WERI-Rb-1 (cell line): ENCODE measurements at regions not wholly inside any gene's neighbourhood (a gene's known extent, or its start where the extent isn't known, plus 50 kb on each side); places are given as distances from the start of the nearest gene placed in this dataset.

Experiments used
- DNase-seq: peaks from one replicate; pipeline ENCODE4 v3.0.0-alpha.2; 2020
- H3K27ac ChIP-seq: fragments of 250-450 bp; sonication (Bioruptor Pico); 2 replicates; pipeline ENCODE4 v1.5.1; 2020; ENCODE audit warnings: mild to moderate bottlenecking, moderate library complexity
- H3K27me3 ChIP-seq: fragments of 250-450 bp; sonication (Bioruptor Pico); 2 replicates; pipeline ENCODE4 v1.5.1; 2021; ENCODE audit warnings: mild to moderate bottlenecking, low read depth, moderate library complexity; ENCODE audit not compliant: insufficient read depth, severe bottlenecking
- H3K36me3 ChIP-seq: fragments of 250-450 bp; sonication (Bioruptor Pico); 2 replicates; pipeline ENCODE4 v1.5.1; 2020; ENCODE audit warnings: mild to moderate bottlenecking, moderate library complexity
- H3K4me3 ChIP-seq: 2 replicates; pipeline ENCODE4 v1.5.1; 2011; ENCODE audit warnings: low read depth, mild to moderate bottlenecking, control low read depth, low read length
- H3K9me3 ChIP-seq: fragments of 250-450 bp; sonication (Bioruptor Pico); 2 replicates; pipeline ENCODE4 v1.5.1; 2021; ENCODE audit warnings: mild to moderate bottlenecking, moderate library complexity; ENCODE audit not compliant: severe bottlenecking
- TF ChIP-seq, protein P1 (sequence below): IDR thresholded peaks from 2 replicates; pipeline ENCODE4 v1.5.1; 2011; ENCODE audit warnings: low read depth, mild to moderate bottlenecking, control low read depth, inconsistent platforms, low read length

DNA sequence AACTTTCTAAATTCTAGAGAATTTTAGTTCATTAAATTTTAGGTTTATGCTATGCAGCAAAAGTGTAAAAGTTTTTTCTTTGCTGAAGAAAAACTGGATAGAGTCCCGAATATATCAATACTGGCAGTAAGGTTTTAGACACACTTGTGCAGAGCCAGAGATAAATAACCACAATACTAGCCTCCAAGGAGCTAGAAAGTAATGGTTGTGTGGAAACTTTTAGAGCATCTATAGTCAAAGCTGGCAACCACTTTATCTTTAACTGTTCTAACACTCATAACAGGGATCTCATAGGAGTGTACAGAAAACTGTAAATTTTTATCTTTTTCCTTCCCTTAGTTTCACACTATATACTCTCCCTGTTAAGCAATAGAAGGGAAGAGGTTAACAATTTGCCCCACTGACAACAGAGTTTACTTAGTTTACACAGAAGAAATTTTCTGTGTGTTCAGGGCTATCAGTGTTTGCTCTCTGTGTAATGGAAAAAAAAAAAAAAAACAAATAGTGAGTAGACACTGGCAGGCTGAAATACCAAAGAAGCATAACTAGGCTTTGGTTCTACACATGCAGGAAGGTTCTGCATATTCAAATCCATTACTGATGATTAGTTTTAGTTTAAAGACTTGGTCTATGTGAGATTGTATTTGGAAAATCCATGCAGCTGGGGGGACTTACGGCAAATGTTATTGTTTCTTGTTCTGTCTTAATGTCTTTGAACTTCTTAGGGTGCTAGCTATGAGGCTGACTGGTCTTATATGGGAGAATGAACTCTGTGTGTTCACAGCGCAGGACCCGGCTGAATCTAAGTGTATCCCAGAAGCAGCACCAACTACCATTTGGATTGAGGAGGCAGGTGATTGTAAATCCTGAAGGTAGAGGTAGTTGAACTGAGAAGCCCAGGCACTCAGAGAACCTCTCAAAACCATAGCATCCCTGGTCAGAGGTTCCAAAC, 187.6 kb downstream of the PCSK1 start:
- no peak for DNase-seq
- Histone ChIP-seq H3K36me3 (no peaks in the 10 kb centered on the region), H3K27me3 (no peaks in the 10 kb centered on the region), H3K9me3 (no peaks in the 10 kb centered on the region), H3K27ac (no peak overlapping the region), H3K4me3 (no peak overlapping the region)
- TF ChIP-seq, protein P1, sequence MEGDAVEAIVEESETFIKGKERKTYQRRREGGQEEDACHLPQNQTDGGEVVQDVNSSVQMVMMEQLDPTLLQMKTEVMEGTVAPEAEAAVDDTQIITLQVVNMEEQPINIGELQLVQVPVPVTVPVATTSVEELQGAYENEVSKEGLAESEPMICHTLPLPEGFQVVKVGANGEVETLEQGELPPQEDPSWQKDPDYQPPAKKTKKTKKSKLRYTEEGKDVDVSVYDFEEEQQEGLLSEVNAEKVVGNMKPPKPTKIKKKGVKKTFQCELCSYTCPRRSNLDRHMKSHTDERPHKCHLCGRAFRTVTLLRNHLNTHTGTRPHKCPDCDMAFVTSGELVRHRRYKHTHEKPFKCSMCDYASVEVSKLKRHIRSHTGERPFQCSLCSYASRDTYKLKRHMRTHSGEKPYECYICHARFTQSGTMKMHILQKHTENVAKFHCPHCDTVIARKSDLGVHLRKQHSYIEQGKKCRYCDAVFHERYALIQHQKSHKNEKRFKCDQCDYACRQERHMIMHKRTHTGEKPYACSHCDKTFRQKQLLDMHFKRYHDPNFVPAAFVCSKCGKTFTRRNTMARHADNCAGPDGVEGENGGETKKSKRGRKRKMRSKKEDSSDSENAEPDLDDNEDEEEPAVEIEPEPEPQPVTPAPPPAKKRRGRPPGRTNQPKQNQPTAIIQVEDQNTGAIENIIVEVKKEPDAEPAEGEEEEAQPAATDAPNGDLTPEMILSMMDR, result no peak

DNA sequence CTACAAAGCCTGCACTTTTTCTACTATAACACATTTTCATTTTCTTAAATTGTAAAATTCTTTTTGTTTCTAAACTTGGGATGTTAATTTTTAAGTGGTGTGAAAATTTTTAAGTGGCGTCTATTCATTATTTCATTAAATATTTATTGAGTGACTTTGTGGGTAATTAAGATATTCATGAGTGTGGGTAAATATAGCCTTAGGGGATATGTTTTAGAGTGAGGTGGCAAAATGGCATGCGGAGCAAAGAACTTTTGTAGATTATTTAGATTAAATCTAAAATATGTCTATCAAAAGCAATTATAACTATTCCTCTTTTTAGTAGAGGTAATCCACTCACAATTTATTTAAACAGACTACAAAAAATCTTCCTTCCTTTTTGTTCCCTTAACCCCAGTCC, 188.4 kb downstream of the PCSK1 start:
- TF ChIP-seq, protein P1, result no peak
- DNase-seq, result no peak
- Histone ChIP-seq H3K36me3 (no peaks in the 10 kb centered on the region), H3K27me3 (no peaks in the 10 kb centered on the region), H3K4me3 (no peak overlapping the region), H3K27ac (no peak overlapping the region), H3K9me3 (no peaks in the 10 kb centered on the region)

DNA sequence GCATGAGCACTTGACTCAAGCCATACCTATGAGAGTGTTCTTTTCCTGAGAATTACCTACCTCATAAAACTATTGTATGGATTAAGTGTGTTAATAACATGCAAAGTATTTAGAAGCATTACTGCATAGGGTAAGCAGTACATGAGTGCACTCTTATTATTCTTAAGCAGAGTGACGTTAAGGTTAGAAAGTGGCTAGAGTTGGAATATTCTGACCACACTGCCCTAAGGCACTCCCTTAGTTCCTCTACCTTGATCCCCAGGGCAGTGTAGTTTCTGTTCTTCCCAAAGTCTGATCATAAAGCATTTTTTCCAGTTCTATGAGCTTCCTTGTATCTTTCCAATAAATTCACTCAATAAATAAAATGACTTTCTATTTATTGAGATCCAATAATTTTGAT, 189.2 kb downstream of the PCSK1 start:
- no peaks in the 10 kb centered on the region for H3K27me3 ChIP-seq
- no peak for DNase-seq
- H3K27ac ChIP-seq, result no peak overlapping the region
- TF ChIP-seq, protein P1, result no peak
- H3K36me3 ChIP-seq, result no peaks in the 10 kb centered on the region
- no peaks in the 10 kb centered on the region for H3K9me3 ChIP-seq
- no peak overlapping the region for H3K4me3 ChIP-seq

DNA sequence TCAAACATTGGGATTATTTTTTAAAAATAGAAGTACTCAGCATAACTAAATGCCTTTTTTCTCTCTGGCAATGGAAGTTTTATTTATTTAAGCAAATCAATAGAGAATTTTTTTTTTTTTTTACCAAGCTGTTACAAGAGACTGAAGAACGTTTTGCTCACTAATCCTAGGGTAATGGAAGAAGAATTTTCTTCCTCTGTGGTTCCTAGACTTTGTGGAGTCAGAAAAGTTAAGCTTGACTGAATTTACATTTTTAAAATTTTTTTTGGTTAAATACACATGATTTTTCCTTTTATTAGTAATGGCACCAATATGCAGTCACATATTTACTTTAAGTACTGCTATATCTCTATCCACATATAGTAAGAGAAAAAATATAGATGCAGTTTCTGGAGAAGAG, 189.8 kb downstream of the PCSK1 start:
- no peak overlapping the region for H3K27ac ChIP-seq
- no peaks in the 10 kb centered on the region for H3K36me3 ChIP-seq
- H3K9me3 ChIP-seq, result no peaks in the 10 kb centered on the region
- no peak for DNase-seq
- no peaks in the 10 kb centered on the region for H3K27me3 ChIP-seq
- no peak overlapping the region for H3K4me3 ChIP-seq
- TF ChIP-seq, protein P1, result no peak

DNA sequence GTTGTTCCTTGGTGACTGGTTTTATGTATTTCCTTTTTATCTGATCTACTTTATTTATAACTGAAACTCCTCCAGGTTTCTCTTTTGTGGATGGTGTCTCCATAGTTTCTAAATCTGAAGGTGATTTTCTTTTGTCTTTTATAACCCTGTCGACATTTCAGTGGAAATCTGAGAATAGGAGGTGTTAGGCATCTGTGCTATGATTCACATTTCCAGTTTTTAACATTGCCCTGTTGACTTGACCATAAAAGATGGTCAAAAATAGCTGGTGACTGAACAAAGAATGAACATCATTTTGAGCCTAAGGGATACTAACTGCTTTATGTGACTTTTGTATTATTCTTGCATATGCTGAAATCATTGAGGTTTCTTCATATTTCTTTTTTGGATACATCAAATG, 190.5 kb downstream of the PCSK1 start:
- TF ChIP-seq, protein P1, result no peak
- Histone ChIP-seq H3K27me3 (no peaks in the 10 kb centered on the region), H3K36me3 (no peaks in the 10 kb centered on the region), H3K27ac (no peak overlapping the region), H3K4me3 (no peak overlapping the region), H3K9me3 (no peaks in the 10 kb centered on the region)
- no peak for DNase-seq
